ENCODE measurements at regions not wholly inside any gene's neighbourhood (a gene's known extent, or its start where the extent isn't known, plus 50 kb on each side); places are given as distances from the start of the nearest gene placed in this dataset.

DNA sequence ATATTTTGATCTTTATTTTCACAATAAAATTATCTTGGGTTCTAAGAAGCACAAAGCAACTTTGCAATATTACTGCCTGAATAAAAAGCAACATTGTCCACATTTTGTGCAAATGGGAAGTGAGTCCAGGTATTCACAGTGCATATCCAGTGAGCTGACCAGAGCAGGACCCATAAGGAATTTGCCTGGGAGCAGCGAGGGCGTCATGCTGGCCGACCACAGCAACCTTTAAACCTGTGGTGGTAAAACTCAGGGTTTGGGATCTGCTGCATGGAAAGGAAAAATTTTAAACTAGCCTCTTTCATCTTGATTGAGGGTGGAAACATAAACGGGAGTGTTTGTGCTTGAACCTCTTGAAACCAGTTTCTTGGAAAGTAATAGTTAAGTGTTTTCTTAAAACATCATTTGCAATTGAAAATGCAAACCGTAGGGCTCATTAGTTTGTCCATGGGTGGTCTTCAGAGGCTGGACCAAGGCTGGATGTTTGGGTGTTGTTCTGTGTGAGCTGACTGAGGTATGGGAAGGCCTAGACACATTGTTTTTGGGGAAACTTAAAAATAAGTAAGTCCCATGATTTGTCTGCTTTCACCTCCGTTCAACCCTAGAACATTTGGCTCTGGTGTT is 85.0 kb upstream of the ANKH start:
- Histone ChIP-seq H2BK5ac (ENCODE audit: low read depth, low read length, poor library complexity, severe bottlenecking) (no peak overlapping the region), H3K14ac (replicated peaks; ENCODE audit: low read depth, low read length) (no peak overlapping the region), H3K27me3 (ENCODE audit: control insufficient read depth, insufficient read depth, low read length) (peaks cover 14% of the 10 kb centered on the region), H4K20me1 (ENCODE audit: insufficient read depth, low read length) (no peaks in the 10 kb centered on the region), H3K79me1 (ENCODE audit: low read depth in 1 of 2, low read length in 2 of 2) (no peaks in the 10 kb centered on the region), H2AK9ac (replicated peaks; ENCODE audit: low read depth, low read length, poor library complexity) (no peak overlapping the region), H3K4me3 (ENCODE audit: insufficient read depth, low read depth, low read length) (no peak overlapping the region), H3K9me1 (ENCODE audit: insufficient read depth, low read length) (no peaks in the 10 kb centered on the region), H2BK15ac (ENCODE audit: low read depth, low read length) (no peak overlapping the region), H3K9ac (ENCODE audit: low read depth, low read length) (no peak overlapping the region), H2BK20ac (ENCODE audit: low read depth, low read length) (no peak overlapping the region), H3K23ac (ENCODE audit: low read depth, low read length) (no peak overlapping the region), H2AFZ (replicated peaks; ENCODE audit: low read length, poor library complexity) (no peak overlapping the region), H3K9me3 (ENCODE audit: control insufficient read depth, insufficient read depth, low read length) (no peaks in the 10 kb centered on the region), H3K36me3 (ENCODE audit: control insufficient read depth, insufficient read depth, low read length) (no peaks in the 10 kb centered on the region), H3K27ac (ENCODE audit: insufficient read depth, low read length) (no peak overlapping the region), H3K18ac (ENCODE audit: low read depth, low read length) (no peak overlapping the region), H4K8ac (ENCODE audit: low read depth in 2 of 2, low read length in 2 of 2) (no peak overlapping the region), H4K91ac (ENCODE audit: insufficient read depth, low read depth, low read length) (no peak overlapping the region), H4K5ac (ENCODE audit: low read depth, low read length) (no peak overlapping the region), H2AK5ac (ENCODE audit: low read depth, low read length) (no peak overlapping the region), H3K4me2 (ENCODE audit: low read depth, low read length) (no peak overlapping the region), H2BK120ac (ENCODE audit: low read depth, low read length) (no peak overlapping the region), H3K56ac (ENCODE audit: extremely low read depth, insufficient read depth, low read length) (no peak overlapping the region), H3K4me1 (ENCODE audit: control insufficient read depth, insufficient read depth, low read length) (no peaks in the 10 kb centered on the region), H3K4ac (ENCODE audit: low read depth, low read length) (no peak overlapping the region)
- dilution Hi-C loops (cut with HindIII; ENCODE audit: low sequenced_read_pairs, unreplicated experiment) (no loop called here), intact Hi-C loops (cut with micrococcal nuclease) (no loop called here), in situ Hi-C loops (cut with MboI; ENCODE audit: low sequenced_read_pairs) (no loop called here)
- no peak for TF ChIP-seq CHD1 (IDR thresholded peaks at IDR 0.05; ENCODE audit: low read depth, low read length)
- no peak for TF ChIP-seq NFE2L2 (IDR thresholded peaks at IDR 0.05; ENCODE audit: low read depth, low read length)
- no peak for TF ChIP-seq MAZ (IDR thresholded peaks at IDR 0.05; ENCODE audit: borderline replicate concordance, low read depth, low read length)
- CTCF ChIA-PET = interaction anchor here (0.6 kb wide), 1 partner anchor 26 kb away, joined by 4 read pairs; no protein-coding TSS in a partner anchor
- DNase-seq = no peak
- BruUV-seq (replicated peaks) = no TSS peak
- ATAC-seq (ENCODE audit: low read depth) = no peak
- POLR2A ChIA-PET (ENCODE audit: unreplicated experiment) = no interaction called here
- 50% methylated on average over 1 of the region's 6 CpGs; no CpG with 5 or more reads in 1 of the 2 experiments for WGBS, 2 experiments (ENCODE audit: extremely low coverage in 2 of 2, insufficient read length in 1 of 2)

Measured in IMR-90 (cell line).